ENCODE measurements at regions not wholly inside any gene's neighbourhood (a gene's known extent, or its start where the extent isn't known, plus 50 kb on each side); places are given as distances from the start of the nearest gene placed in this dataset.

GRCh38 chr2:128454980-128455720 lies 136.5 kb upstream of the HS6ST1 start:
- no peak overlapping the region for H2AFZ ChIP-seq (ENCODE audit: low read length)
- H4K20me1 ChIP-seq (ENCODE audit: control insufficient read depth, extremely low read depth, insufficient read depth, low read length), result no peaks in the 10 kb centered on the region
- H3K27me3 ChIP-seq (ENCODE audit: control insufficient read depth, insufficient read depth, low read length), result no peaks in the 10 kb centered on the region
- H3K36me3 ChIP-seq (ENCODE audit: control insufficient read depth, insufficient read depth, low read length), result no peaks in the 10 kb centered on the region
- H3K4me2 ChIP-seq (ENCODE audit: extremely low read depth, insufficient read depth, low read length), result no peak overlapping the region
- no peak overlapping the region for H3K27ac ChIP-seq (ENCODE audit: insufficient read depth, low read length)
- H3K9me3 ChIP-seq (ENCODE audit: control insufficient read depth, insufficient read depth, low read depth, low read length), result no peaks in the 10 kb centered on the region
- H3K4me3 ChIP-seq (replicated peaks in 1 of 4; ENCODE audit: control extremely low read depth in 1 of 4, insufficient read depth in 1 of 4, low read depth in 3 of 4, low read length in 4 of 4), result no peak overlapping the region
- no peaks in the 10 kb centered on the region for H3K4me1 ChIP-seq (ENCODE audit: control insufficient read depth, extremely low read depth, insufficient read depth, low read length)
- TF ChIP-seq EZH2 (IDR thresholded peaks at IDR 0.05; ENCODE audit: low read length, missing control alignments), result no peak
- no peak for TF ChIP-seq CTCF (conservative IDR thresholded peaks at IDR 0.05 in 1 of 2, IDR thresholded peaks at IDR 0.05 in 1 of 2; ENCODE audit: low read depth in 1 of 2, low read length in 2 of 2)
- DNase-seq (ENCODE audit: low read depth in 2 of 2), result no peak
- no peak overlapping the region for H3K9ac ChIP-seq (ENCODE audit: insufficient read depth, low read length)
- no peaks in the 10 kb centered on the region for H3K79me2 ChIP-seq (ENCODE audit: control insufficient read depth, insufficient read depth, low read length)

DNA sequence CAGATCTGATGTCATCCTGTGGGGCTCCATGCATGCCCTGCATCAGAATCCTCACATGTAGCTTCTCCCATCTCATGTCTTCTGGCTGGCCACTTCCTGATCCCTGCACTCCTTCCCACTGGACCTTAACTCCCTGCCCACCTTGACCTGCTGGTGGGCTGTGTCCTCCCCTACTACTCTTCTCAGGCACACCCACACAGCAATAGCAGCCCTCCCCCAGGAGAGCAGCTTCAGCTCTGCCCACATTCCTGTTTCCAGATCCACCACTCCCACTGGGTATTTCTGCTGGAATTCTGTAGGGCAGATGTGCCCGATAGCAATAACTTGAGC lies 137.0 kb upstream of the HS6ST1 start:
- TF ChIP-seq EZH2 (IDR thresholded peaks at IDR 0.05; ENCODE audit: low read length, missing control alignments), result no peak
- TF ChIP-seq CTCF (conservative IDR thresholded peaks at IDR 0.05 in 1 of 2, IDR thresholded peaks at IDR 0.05 in 1 of 2; ENCODE audit: low read depth in 1 of 2, low read length in 2 of 2), result no peak
- no peaks in the 10 kb centered on the region for H3K79me2 ChIP-seq (ENCODE audit: control insufficient read depth, insufficient read depth, low read length)
- H3K4me1 ChIP-seq (ENCODE audit: control insufficient read depth, extremely low read depth, insufficient read depth, low read length), result no peaks in the 10 kb centered on the region

DNA sequence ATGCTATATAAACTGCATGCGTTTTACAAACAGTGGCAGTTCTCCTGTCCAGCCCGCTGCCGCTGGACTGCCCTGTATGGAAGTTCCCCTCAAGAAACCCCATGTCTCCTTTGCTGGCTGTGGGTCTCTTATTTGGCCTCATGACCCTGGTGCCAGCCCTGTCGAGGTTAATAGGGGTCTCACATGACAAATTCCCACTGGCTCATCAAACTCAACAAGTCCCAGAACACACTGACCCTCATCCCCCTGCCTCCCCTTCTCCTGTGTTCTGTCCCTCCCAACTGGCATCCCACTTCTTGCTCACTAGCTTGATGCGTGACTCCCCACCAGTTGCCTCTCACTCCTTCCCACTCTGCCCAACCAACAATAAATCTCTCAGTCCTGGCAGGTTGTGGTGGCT lies 137.6 kb upstream of the HS6ST1 start:
- H3K4me3 ChIP-seq (replicated peaks in 1 of 4; ENCODE audit: control extremely low read depth in 1 of 4, insufficient read depth in 1 of 4, low read depth in 3 of 4, low read length in 4 of 4), result no peak overlapping the region
- H3K27ac ChIP-seq (ENCODE audit: insufficient read depth, low read length), result no peak overlapping the region
- H3K36me3 ChIP-seq (ENCODE audit: control insufficient read depth, insufficient read depth, low read length), result no peaks in the 10 kb centered on the region
- H3K27me3 ChIP-seq (ENCODE audit: control insufficient read depth, insufficient read depth, low read length), result no peaks in the 10 kb centered on the region
- no peak for DNase-seq (ENCODE audit: low read depth in 2 of 2)
- H3K9ac ChIP-seq (ENCODE audit: insufficient read depth, low read length), result no peak overlapping the region
- no peak for TF ChIP-seq CTCF (conservative IDR thresholded peaks at IDR 0.05 in 1 of 2, IDR thresholded peaks at IDR 0.05 in 1 of 2; ENCODE audit: low read depth in 1 of 2, low read length in 2 of 2)
- no peaks in the 10 kb centered on the region for H3K4me1 ChIP-seq (ENCODE audit: control insufficient read depth, extremely low read depth, insufficient read depth, low read length)
- no peaks in the 10 kb centered on the region for H4K20me1 ChIP-seq (ENCODE audit: control insufficient read depth, extremely low read depth, insufficient read depth, low read length)
- H3K9me3 ChIP-seq (ENCODE audit: control insufficient read depth, insufficient read depth, low read depth, low read length), result no peaks in the 10 kb centered on the region
- H2AFZ ChIP-seq (ENCODE audit: low read length), result no peak overlapping the region
- H3K79me2 ChIP-seq (ENCODE audit: control insufficient read depth, insufficient read depth, low read length), result no peaks in the 10 kb centered on the region
- no peak overlapping the region for H3K4me2 ChIP-seq (ENCODE audit: extremely low read depth, insufficient read depth, low read length)

More for the DNA sequence above, 137.0 kb upstream of the HS6ST1 start:
- no peak for DNase-seq (ENCODE audit: low read depth in 2 of 2)
- Histone ChIP-seq H2AFZ (ENCODE audit: low read length) (no peak overlapping the region), H3K27me3 (ENCODE audit: control insufficient read depth, insufficient read depth, low read length) (no peaks in the 10 kb centered on the region), H3K4me2 (ENCODE audit: extremely low read depth, insufficient read depth, low read length) (no peak overlapping the region), H3K36me3 (ENCODE audit: control insufficient read depth, insufficient read depth, low read length) (no peaks in the 10 kb centered on the region), H4K20me1 (ENCODE audit: control insufficient read depth, extremely low read depth, insufficient read depth, low read length) (no peaks in the 10 kb centered on the region), H3K9me3 (ENCODE audit: control insufficient read depth, insufficient read depth, low read depth, low read length) (no peaks in the 10 kb centered on the region), H3K27ac (ENCODE audit: insufficient read depth, low read length) (no peak overlapping the region), H3K9ac (ENCODE audit: insufficient read depth, low read length) (no peak overlapping the region), H3K4me3 (replicated peaks in 1 of 4; ENCODE audit: control extremely low read depth in 1 of 4, insufficient read depth in 1 of 4, low read depth in 3 of 4, low read length in 4 of 4) (no peak overlapping the region)
